DOHH2 (cell line): ENCODE measurements at regions not wholly inside any gene's neighbourhood (a gene's known extent, or its start where the extent isn't known, plus 50 kb on each side); places are given as distances from the start of the nearest gene placed in this dataset.

Source experiments
- H3F3A ChIP-seq: fragments of 200-600 bp; sonication (generic), shearing (Covaris generic); 2 replicates; pipeline ENCODE4 v1.6.0; 2016; ENCODE audit warnings: antibody characterized with exemption, mild to moderate bottlenecking; ENCODE audit not compliant: control insufficient read depth, insufficient read depth
- H3K27ac ChIP-seq: fragments of 200-600 bp; sonication (generic); 2 replicates; pipeline ENCODE4 v1.5.1; 2014; ENCODE audit warnings: low read depth, mild to moderate bottlenecking, low read length, moderate library complexity
- H3K27me3 ChIP-seq: fragments of 200-600 bp; sonication (generic); 2 replicates; pipeline ENCODE4 v1.6.1; 2014; ENCODE audit warnings: mild to moderate bottlenecking, low read length, mixed read lengths; ENCODE audit not compliant: control insufficient read depth
- H3K36me3 ChIP-seq: fragments of 200-600 bp; sonication (generic); 2 replicates; pipeline ENCODE4 v1.6.1; 2014; ENCODE audit warnings: mild to moderate bottlenecking, low read length, moderate library complexity, mixed read lengths; ENCODE audit not compliant: control insufficient read depth
- H3K4me1 ChIP-seq: fragments of 200-600 bp; sonication (generic); 2 replicates; pipeline ENCODE4 v1.6.1; 2014; ENCODE audit warnings: mild to moderate bottlenecking, low read length, mixed read lengths; ENCODE audit not compliant: control insufficient read depth
- H3K4me2 ChIP-seq: fragments of 200-600 bp; sonication (generic); 2 replicates; pipeline ENCODE4 v1.6.0; 2014; ENCODE audit warnings: mild to moderate bottlenecking, low read length, moderate library complexity
- H3K4me3 ChIP-seq: fragments of 200-600 bp; sonication (generic); 2 replicates; pipeline ENCODE4 v1.5.1; 2014; ENCODE audit warnings: mild to moderate bottlenecking, low read length, mixed read lengths
- H3K79me2 ChIP-seq: fragments of 200-600 bp; sonication (generic); 2 replicates; pipeline ENCODE4 v1.6.1; 2014; ENCODE audit warnings: mild to moderate bottlenecking, low read length, mixed read lengths; ENCODE audit not compliant: control insufficient read depth
- H3K9me2 ChIP-seq: fragments of 200-600 bp; sonication (generic); replicated peaks from 2 replicates; pipeline ENCODE4 v1.6.1; 2014; ENCODE audit warnings: mild to moderate bottlenecking, low read length, mixed read lengths; ENCODE audit not compliant: control insufficient read depth
- H3K9me3 ChIP-seq: fragments of 200-600 bp; sonication (generic); 2 replicates; pipeline ENCODE4 v1.6.1; 2014; ENCODE audit warnings: antibody characterized with exemption, low read length, mixed read lengths; ENCODE audit not compliant: control insufficient read depth, insufficient read depth
- H4K20me1 ChIP-seq: fragments of 200-600 bp; sonication (generic); 2 replicates; pipeline ENCODE4 v1.6.0; 2014; ENCODE audit warnings: low read depth, mild to moderate bottlenecking, antibody characterized with exemption, low read length, moderate library complexity; ENCODE audit not compliant: control insufficient read depth, insufficient read depth
- CTCF ChIP-seq: fragments of 200-600 bp; sonication (generic); IDR thresholded peaks from one replicate; pipeline ENCODE4 v1.5.1; 2014; ENCODE audit warnings: antibody characterized with exemption, mild to moderate bottlenecking, low read depth, low read length; ENCODE audit not compliant: poor library complexity, severe bottlenecking
- EZH2phosphoT487 ChIP-seq: fragments of 200-600 bp; sonication (generic); IDR thresholded peaks from 2 replicates; pipeline ENCODE4 v1.6.1; 2017; ENCODE audit warnings: borderline replicate concordance, mild to moderate bottlenecking, antibody characterized with exemption, low read length, moderate library complexity, mixed read lengths

GRCh38 chr6:67221226-67221625 is 1413.9 kb upstream of the ADGRB3 start:
- H3K27ac ChIP-seq: no peak overlapping the region
- no peaks in the 10 kb centered on the region for H3K4me1 ChIP-seq
- H3K36me3 ChIP-seq: no peaks in the 10 kb centered on the region
- H3K4me3 ChIP-seq: no peak overlapping the region
- H3K4me2 ChIP-seq: no peak overlapping the region
- H3K27me3 ChIP-seq: no peaks in the 10 kb centered on the region
- no peaks in the 10 kb centered on the region for H3K9me2 ChIP-seq
- no peaks in the 10 kb centered on the region for H3K9me3 ChIP-seq
- no peaks in the 10 kb centered on the region for H3K79me2 ChIP-seq
- no peaks in the 10 kb centered on the region for H4K20me1 ChIP-seq
- TF ChIP-seq CTCF (no peak), EZH2phosphoT487 (no peak)
- no peaks in the 10 kb centered on the region; the same call in 1 of the 2 replicates for H3F3A ChIP-seq

GRCh38 chr6:67219346-67219745 is 1415.7 kb upstream of the ADGRB3 start:
- Histone ChIP-seq H3F3A (no peaks in the 10 kb centered on the region), H3K36me3 (no peaks in the 10 kb centered on the region), H3K4me1 (no peaks in the 10 kb centered on the region), H3K4me3 (no peak overlapping the region), H4K20me1 (no peaks in the 10 kb centered on the region), H3K27me3 (no peaks in the 10 kb centered on the region), H3K9me2 (no peaks in the 10 kb centered on the region), H3K79me2 (no peaks in the 10 kb centered on the region), H3K27ac (no peak overlapping the region), H3K4me2 (no peak overlapping the region), H3K9me3 (no peaks in the 10 kb centered on the region)
- TF ChIP-seq CTCF (no peak), EZH2phosphoT487 (no peak)

GRCh38 chr6:67212584-67212983 is 1422.5 kb upstream of the ADGRB3 start:
- no peak overlapping the region for H3K4me3 ChIP-seq
- TF ChIP-seq CTCF: no peak
- TF ChIP-seq EZH2phosphoT487: no peak
- H3K4me2 ChIP-seq: no peak overlapping the region
- no peaks in the 10 kb centered on the region for H3K4me1 ChIP-seq
- no peaks in the 10 kb centered on the region for H4K20me1 ChIP-seq
- no peaks in the 10 kb centered on the region for H3K36me3 ChIP-seq
- H3K9me2 ChIP-seq: no peaks in the 10 kb centered on the region
- no peaks in the 10 kb centered on the region for H3K27me3 ChIP-seq
- no peaks in the 10 kb centered on the region for H3K79me2 ChIP-seq
- H3K27ac ChIP-seq: no peak overlapping the region
- H3K9me3 ChIP-seq: no peaks in the 10 kb centered on the region
- H3F3A ChIP-seq: no peaks in the 10 kb centered on the region

- no peaks in the 10 kb centered on the region for H3K9me3 ChIP-seq
- H3K36me3 ChIP-seq: no peaks in the 10 kb centered on the region
- H3K27ac ChIP-seq: no peak overlapping the region
- no peaks in the 10 kb centered on the region for H4K20me1 ChIP-seq
- H3K27me3 ChIP-seq: no peaks in the 10 kb centered on the region
- H3K4me3 ChIP-seq: no peak overlapping the region
- H3K4me2 ChIP-seq: no peak overlapping the region
- no peaks in the 10 kb centered on the region for H3K4me1 ChIP-seq
- TF ChIP-seq CTCF: no peak
- no peak for TF ChIP-seq EZH2phosphoT487
- H3K79me2 ChIP-seq: no peaks in the 10 kb centered on the region
- no peaks in the 10 kb centered on the region for H3F3A ChIP-seq
- no peaks in the 10 kb centered on the region for H3K9me2 ChIP-seq
Observed at GRCh38 chr6:67210450-67210849, 1424.6 kb upstream of the ADGRB3 start.
